ENCODE measurements at regions not wholly inside any gene's neighbourhood (a gene's known extent, or its start where the extent isn't known, plus 50 kb on each side); places are given as distances from the start of the nearest gene placed in this dataset.

- Histone ChIP-seq H3K9ac (ENCODE audit: low read depth in 1 of 2, low read length in 2 of 2) (no peak overlapping the region), H3K4me1 (ENCODE audit: control insufficient read depth in 2 of 2, insufficient read depth in 2 of 2, low read length in 2 of 2) (no peaks in the 10 kb centered on the region), H3K4me3 (ENCODE audit: low read length in 2 of 2) (no peak overlapping the region), H3K27me3 (ENCODE audit: control insufficient read depth in 2 of 2, insufficient read depth in 2 of 2, low read length in 2 of 2) (no peaks in the 10 kb centered on the region), H3K9me3 (ENCODE audit: control insufficient read depth in 2 of 2, low read length in 2 of 2) (no peaks in the 10 kb centered on the region), H3K36me3 (ENCODE audit: control insufficient read depth in 2 of 2, insufficient read depth in 2 of 2, low read length in 2 of 2) (no peaks in the 10 kb centered on the region), H3K27ac (ENCODE audit: low read depth in 2 of 2, low read length in 2 of 2) (no peak overlapping the region)
These were observed 1927.3 kb downstream of the STIM2 start for GRCh38 chr4:28787947-28788346.

GRCh38 chr4:28788929-28789490, 1928.4 kb downstream of the STIM2 start:
- Histone ChIP-seq H3K9ac (ENCODE audit: low read depth in 1 of 2, low read length in 2 of 2) (no peak overlapping the region), H3K27ac (ENCODE audit: low read depth in 2 of 2, low read length in 2 of 2) (no peak overlapping the region), H3K4me3 (ENCODE audit: low read length in 2 of 2) (no peak overlapping the region)

GRCh38 chr4:28792917-28793597, 1927.1 kb upstream of the PCDH7 start:
- H3K27ac ChIP-seq (ENCODE audit: low read depth in 2 of 2, low read length in 2 of 2): no peak overlapping the region
- no peak overlapping the region for H3K4me3 ChIP-seq (ENCODE audit: low read length in 2 of 2)
- H3K9me3 ChIP-seq (ENCODE audit: control insufficient read depth in 2 of 2, low read length in 2 of 2): no peaks in the 10 kb centered on the region
- no peaks in the 10 kb centered on the region for H3K4me1 ChIP-seq (ENCODE audit: control insufficient read depth in 2 of 2, insufficient read depth in 2 of 2, low read length in 2 of 2)
- H3K27me3 ChIP-seq (ENCODE audit: control insufficient read depth in 2 of 2, insufficient read depth in 2 of 2, low read length in 2 of 2): no peaks in the 10 kb centered on the region
- H3K36me3 ChIP-seq (ENCODE audit: control insufficient read depth in 2 of 2, insufficient read depth in 2 of 2, low read length in 2 of 2): no peaks in the 10 kb centered on the region
- no peak overlapping the region for H3K9ac ChIP-seq (ENCODE audit: low read depth in 1 of 2, low read length in 2 of 2)

More at GRCh38 chr4:28788929-28789490, 1928.4 kb downstream of the STIM2 start:
- H3K36me3 ChIP-seq (ENCODE audit: control insufficient read depth in 2 of 2, insufficient read depth in 2 of 2, low read length in 2 of 2): no peaks in the 10 kb centered on the region
- H3K9me3 ChIP-seq (ENCODE audit: control insufficient read depth in 2 of 2, low read length in 2 of 2): no peaks in the 10 kb centered on the region
- no peaks in the 10 kb centered on the region for H3K4me1 ChIP-seq (ENCODE audit: control insufficient read depth in 2 of 2, insufficient read depth in 2 of 2, low read length in 2 of 2)
- no peaks in the 10 kb centered on the region for H3K27me3 ChIP-seq (ENCODE audit: control insufficient read depth in 2 of 2, insufficient read depth in 2 of 2, low read length in 2 of 2)

GRCh38 chr4:28799696-28800095, 1920.5 kb upstream of the PCDH7 start:
- Histone ChIP-seq H3K36me3 (ENCODE audit: control insufficient read depth in 2 of 2, insufficient read depth in 2 of 2, low read length in 2 of 2) (no peaks in the 10 kb centered on the region), H3K4me1 (ENCODE audit: control insufficient read depth in 2 of 2, insufficient read depth in 2 of 2, low read length in 2 of 2) (no peaks in the 10 kb centered on the region), H3K27me3 (ENCODE audit: control insufficient read depth in 2 of 2, insufficient read depth in 2 of 2, low read length in 2 of 2) (no peaks in the 10 kb centered on the region), H3K4me3 (ENCODE audit: low read length in 2 of 2) (no peak overlapping the region), H3K27ac (ENCODE audit: low read depth in 2 of 2, low read length in 2 of 2) (no peak overlapping the region), H3K9me3 (ENCODE audit: control insufficient read depth in 2 of 2, low read length in 2 of 2) (no peaks in the 10 kb centered on the region), H3K9ac (ENCODE audit: low read depth in 1 of 2, low read length in 2 of 2) (no peak overlapping the region)

- Histone ChIP-seq H3K4me3 (ENCODE audit: low read length in 2 of 2) (no peak overlapping the region), H3K27me3 (ENCODE audit: control insufficient read depth in 2 of 2, insufficient read depth in 2 of 2, low read length in 2 of 2) (no peaks in the 10 kb centered on the region), H3K9me3 (ENCODE audit: control insufficient read depth in 2 of 2, low read length in 2 of 2) (peaks cover 0 to 3% of the 10 kb centered on the region in 2 donors), H3K36me3 (ENCODE audit: control insufficient read depth in 2 of 2, insufficient read depth in 2 of 2, low read length in 2 of 2) (no peaks in the 10 kb centered on the region), H3K27ac (ENCODE audit: low read depth in 2 of 2, low read length in 2 of 2) (no peak overlapping the region), H3K4me1 (ENCODE audit: control insufficient read depth in 2 of 2, insufficient read depth in 2 of 2, low read length in 2 of 2) (no peaks in the 10 kb centered on the region), H3K9ac (ENCODE audit: low read depth in 1 of 2, low read length in 2 of 2) (no peak overlapping the region)
These were observed 1909.1 kb upstream of the PCDH7 start for GRCh38 chr4:28811025-28811424.

- H3K9me3 ChIP-seq (ENCODE audit: control insufficient read depth in 2 of 2, low read length in 2 of 2): no peaks in the 10 kb centered on the region
- H3K9ac ChIP-seq (ENCODE audit: low read depth in 1 of 2, low read length in 2 of 2): no peak overlapping the region
- no peak overlapping the region for H3K27ac ChIP-seq (ENCODE audit: low read depth in 2 of 2, low read length in 2 of 2)
- no peaks in the 10 kb centered on the region for H3K4me1 ChIP-seq (ENCODE audit: control insufficient read depth in 2 of 2, insufficient read depth in 2 of 2, low read length in 2 of 2)
- H3K27me3 ChIP-seq (ENCODE audit: control insufficient read depth in 2 of 2, insufficient read depth in 2 of 2, low read length in 2 of 2): no peaks in the 10 kb centered on the region
- no peak overlapping the region for H3K4me3 ChIP-seq (ENCODE audit: low read length in 2 of 2)
- H3K36me3 ChIP-seq (ENCODE audit: control insufficient read depth in 2 of 2, insufficient read depth in 2 of 2, low read length in 2 of 2): no peaks in the 10 kb centered on the region
These were observed 1898.0 kb upstream of the PCDH7 start for GRCh38 chr4:28822163-28822562.

GRCh38 chr4:28827866-28828265, 1892.3 kb upstream of the PCDH7 start:
- H3K27ac ChIP-seq (ENCODE audit: low read depth in 2 of 2, low read length in 2 of 2): no peak overlapping the region
- H3K9me3 ChIP-seq (ENCODE audit: control insufficient read depth in 2 of 2, low read length in 2 of 2): no peaks in the 10 kb centered on the region
- H3K4me3 ChIP-seq (ENCODE audit: low read length in 2 of 2): no peak overlapping the region
- no peaks in the 10 kb centered on the region for H3K36me3 ChIP-seq (ENCODE audit: control insufficient read depth in 2 of 2, insufficient read depth in 2 of 2, low read length in 2 of 2)
- no peak overlapping the region for H3K9ac ChIP-seq (ENCODE audit: low read depth in 1 of 2, low read length in 2 of 2)
- no peaks in the 10 kb centered on the region for H3K27me3 ChIP-seq (ENCODE audit: control insufficient read depth in 2 of 2, insufficient read depth in 2 of 2, low read length in 2 of 2)
- no peaks in the 10 kb centered on the region for H3K4me1 ChIP-seq (ENCODE audit: control insufficient read depth in 2 of 2, insufficient read depth in 2 of 2, low read length in 2 of 2)

GRCh38 chr4:28831867-28832266, 1888.3 kb upstream of the PCDH7 start:
- Histone ChIP-seq H3K27ac (ENCODE audit: low read depth in 2 of 2, low read length in 2 of 2) (no peak overlapping the region), H3K9me3 (ENCODE audit: control insufficient read depth in 2 of 2, low read length in 2 of 2) (no peaks in the 10 kb centered on the region), H3K4me3 (ENCODE audit: low read length in 2 of 2) (no peak overlapping the region), H3K4me1 (ENCODE audit: control insufficient read depth in 2 of 2, insufficient read depth in 2 of 2, low read length in 2 of 2) (no peaks in the 10 kb centered on the region), H3K36me3 (ENCODE audit: control insufficient read depth in 2 of 2, insufficient read depth in 2 of 2, low read length in 2 of 2) (no peaks in the 10 kb centered on the region), H3K9ac (ENCODE audit: low read depth in 1 of 2, low read length in 2 of 2) (no peak overlapping the region), H3K27me3 (ENCODE audit: control insufficient read depth in 2 of 2, insufficient read depth in 2 of 2, low read length in 2 of 2) (no peaks in the 10 kb centered on the region)

- Histone ChIP-seq H3K9me3 (ENCODE audit: control insufficient read depth in 2 of 2, low read length in 2 of 2) (no peaks in the 10 kb centered on the region), H3K27me3 (ENCODE audit: control insufficient read depth in 2 of 2, insufficient read depth in 2 of 2, low read length in 2 of 2) (no peaks in the 10 kb centered on the region), H3K36me3 (ENCODE audit: control insufficient read depth in 2 of 2, insufficient read depth in 2 of 2, low read length in 2 of 2) (no peaks in the 10 kb centered on the region), H3K27ac (ENCODE audit: low read depth in 2 of 2, low read length in 2 of 2) (no peak overlapping the region), H3K4me3 (ENCODE audit: low read length in 2 of 2) (no peak overlapping the region), H3K9ac (ENCODE audit: low read depth in 1 of 2, low read length in 2 of 2) (no peak overlapping the region), H3K4me1 (ENCODE audit: control insufficient read depth in 2 of 2, insufficient read depth in 2 of 2, low read length in 2 of 2) (no peaks in the 10 kb centered on the region)
These were observed 1887.7 kb upstream of the PCDH7 start for GRCh38 chr4:28832444-28832843.

GRCh38 chr4:28834120-28834519, 1886.0 kb upstream of the PCDH7 start:
- Histone ChIP-seq H3K4me1 (ENCODE audit: control insufficient read depth in 2 of 2, insufficient read depth in 2 of 2, low read length in 2 of 2) (no peaks in the 10 kb centered on the region), H3K36me3 (ENCODE audit: control insufficient read depth in 2 of 2, insufficient read depth in 2 of 2, low read length in 2 of 2) (no peaks in the 10 kb centered on the region), H3K27me3 (ENCODE audit: control insufficient read depth in 2 of 2, insufficient read depth in 2 of 2, low read length in 2 of 2) (no peaks in the 10 kb centered on the region), H3K27ac (ENCODE audit: low read depth in 2 of 2, low read length in 2 of 2) (no peak overlapping the region), H3K9me3 (ENCODE audit: control insufficient read depth in 2 of 2, low read length in 2 of 2) (no peaks in the 10 kb centered on the region), H3K9ac (ENCODE audit: low read depth in 1 of 2, low read length in 2 of 2) (no peak overlapping the region), H3K4me3 (ENCODE audit: low read length in 2 of 2) (no peak overlapping the region)

Data from mucosa of rectum (tissue), 2 donors.